ENCODE measurements at regions not wholly inside any gene's neighbourhood (a gene's known extent, or its start where the extent isn't known, plus 50 kb on each side); places are given as distances from the start of the nearest gene placed in this dataset.

DNA sequence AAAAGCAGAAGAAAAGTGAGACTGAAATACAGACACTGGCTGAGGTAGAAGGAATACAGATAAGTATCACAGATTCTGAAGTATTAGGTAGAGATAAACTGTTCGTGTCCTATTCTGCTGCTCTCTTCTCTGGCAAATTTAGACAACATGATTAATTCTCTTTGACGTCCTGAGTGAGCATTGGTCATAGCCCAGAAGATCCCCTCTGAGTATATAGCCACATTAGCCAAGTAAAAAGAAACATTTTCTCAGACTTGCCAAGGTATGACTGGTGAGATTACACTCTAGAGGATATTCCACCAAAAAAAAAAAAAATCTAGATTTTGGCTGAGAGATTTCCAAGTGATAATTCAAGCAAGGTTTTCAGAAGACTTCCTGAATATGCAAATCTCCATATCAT, 111.4 kb upstream of the ALCAM start:
- TF ChIP-seq, protein P1, sequence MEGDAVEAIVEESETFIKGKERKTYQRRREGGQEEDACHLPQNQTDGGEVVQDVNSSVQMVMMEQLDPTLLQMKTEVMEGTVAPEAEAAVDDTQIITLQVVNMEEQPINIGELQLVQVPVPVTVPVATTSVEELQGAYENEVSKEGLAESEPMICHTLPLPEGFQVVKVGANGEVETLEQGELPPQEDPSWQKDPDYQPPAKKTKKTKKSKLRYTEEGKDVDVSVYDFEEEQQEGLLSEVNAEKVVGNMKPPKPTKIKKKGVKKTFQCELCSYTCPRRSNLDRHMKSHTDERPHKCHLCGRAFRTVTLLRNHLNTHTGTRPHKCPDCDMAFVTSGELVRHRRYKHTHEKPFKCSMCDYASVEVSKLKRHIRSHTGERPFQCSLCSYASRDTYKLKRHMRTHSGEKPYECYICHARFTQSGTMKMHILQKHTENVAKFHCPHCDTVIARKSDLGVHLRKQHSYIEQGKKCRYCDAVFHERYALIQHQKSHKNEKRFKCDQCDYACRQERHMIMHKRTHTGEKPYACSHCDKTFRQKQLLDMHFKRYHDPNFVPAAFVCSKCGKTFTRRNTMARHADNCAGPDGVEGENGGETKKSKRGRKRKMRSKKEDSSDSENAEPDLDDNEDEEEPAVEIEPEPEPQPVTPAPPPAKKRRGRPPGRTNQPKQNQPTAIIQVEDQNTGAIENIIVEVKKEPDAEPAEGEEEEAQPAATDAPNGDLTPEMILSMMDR (IDR thresholded peaks at IDR 0.05): no peak
- TF ChIP-seq, protein P2, sequence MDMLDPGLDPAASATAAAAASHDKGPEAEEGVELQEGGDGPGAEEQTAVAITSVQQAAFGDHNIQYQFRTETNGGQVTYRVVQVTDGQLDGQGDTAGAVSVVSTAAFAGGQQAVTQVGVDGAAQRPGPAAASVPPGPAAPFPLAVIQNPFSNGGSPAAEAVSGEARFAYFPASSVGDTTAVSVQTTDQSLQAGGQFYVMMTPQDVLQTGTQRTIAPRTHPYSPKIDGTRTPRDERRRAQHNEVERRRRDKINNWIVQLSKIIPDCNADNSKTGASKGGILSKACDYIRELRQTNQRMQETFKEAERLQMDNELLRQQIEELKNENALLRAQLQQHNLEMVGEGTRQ (IDR thresholded peaks at IDR 0.05): no peak
- TF ChIP-seq MAFK (IDR thresholded peaks at IDR 0.05; ENCODE audit: partially characterized antibody): no peak
- TF ChIP-seq POLR2A (IDR thresholded peaks at IDR 0.05; ENCODE audit: low read length): no peak
- TF ChIP-seq HDAC2 (IDR thresholded peaks at IDR 0.05): no peak
- no peak for TF ChIP-seq MAZ (IDR thresholded peaks at IDR 0.05; ENCODE audit: borderline replicate concordance, low read depth, low read length)
- no peak for TF ChIP-seq RAD21 (conservative IDR thresholded peaks at IDR 0.05 in 1 of 2, IDR thresholded peaks at IDR 0.05 in 1 of 2)

Measured in A549 (cell line).